Hematopoietic multipotent progenitor cell (in vitro differentiated cells): ENCODE measurements at regions not wholly inside any gene's neighbourhood (a gene's known extent, or its start where the extent isn't known, plus 50 kb on each side); places are given as distances from the start of the nearest gene placed in this dataset.
A peak's percentile ranks its signal among the peaks of the same experiment; 100 is the strongest.
"Not testable (repeated sequence)": the region's sequence is repeated elsewhere in the genome, so short reads cannot be mapped to it uniquely, and the experiment has no call there.

Source experiments
- DNase-seq, 3 donors: peaks; one replicate each; pipeline ENCODE4 v3.0.0-alpha.2; 2011 to 2015; ENCODE audit warnings: low read depth in 2 of 3, low spot score in 2 of 3

- DNase-seq, result no peak
These were observed 303.4 kb upstream of the NCKAP5 start for GRCh38 chr2:133871545-133872209.

GRCh38 chr2:133878326-133878725 lies 310.1 kb upstream of the NCKAP5 start:
- no peak for DNase-seq

GRCh38 chr2:133879703-133880102 lies 311.4 kb upstream of the NCKAP5 start:
- no peak for DNase-seq

GRCh38 chr2:133882159-133882558 lies 313.9 kb upstream of the NCKAP5 start:
- not testable (repeated sequence) for DNase-seq

- peak in 1 of 3 donors; percentile 32 for DNase-seq
These were observed 316.6 kb upstream of the NCKAP5 start for GRCh38 chr2:133884739-133885381.

GRCh38 chr2:133885847-133886246 lies 317.6 kb upstream of the NCKAP5 start:
- DNase-seq, result no peak

GRCh38 chr2:133886735-133887675 lies 318.7 kb upstream of the NCKAP5 start:
- DNase-seq, result peak in 2 of 3 donors; percentile 37 to 71

GRCh38 chr2:133887676-133888040 lies 319.4 kb upstream of the NCKAP5 start:
- DNase-seq, result no peak

- no peak for DNase-seq
These were observed 319.8 kb upstream of the NCKAP5 start for GRCh38 chr2:133888107-133888506.

GRCh38 chr2:133888621-133889219 lies 320.5 kb upstream of the NCKAP5 start:
- no peak for DNase-seq

- no peak for DNase-seq
These were observed 324.2 kb upstream of the NCKAP5 start for GRCh38 chr2:133892352-133892913.

GRCh38 chr2:133894429-133894828 lies 326.2 kb upstream of the NCKAP5 start:
- DNase-seq, result no peak

GRCh38 chr2:133897838-133898237 lies 329.6 kb upstream of the NCKAP5 start:
- DNase-seq, result not testable (repeated sequence)

GRCh38 chr2:133900909-133901308 lies 332.6 kb upstream of the NCKAP5 start:
- no peak for DNase-seq

- DNase-seq, result no peak
These were observed 338.1 kb upstream of the NCKAP5 start for GRCh38 chr2:133906396-133906795.

- DNase-seq, result no peak
These were observed 338.7 kb upstream of the NCKAP5 start for GRCh38 chr2:133906926-133907325.

GRCh38 chr2:133908171-133908570 lies 339.9 kb upstream of the NCKAP5 start:
- DNase-seq, result no peak

- no peak for DNase-seq
These were observed 335.7 kb upstream of the MGAT5 start for GRCh38 chr2:133918141-133918540.

- no peak for DNase-seq
These were observed 334.6 kb upstream of the MGAT5 start for GRCh38 chr2:133919285-133919684.

- DNase-seq, result no peak
These were observed 326.0 kb upstream of the MGAT5 start for GRCh38 chr2:133927894-133928293.

GRCh38 chr2:133936096-133936495 lies 317.8 kb upstream of the MGAT5 start:
- no peak for DNase-seq
